GM12872 (cell line): ENCODE measurements at regions not wholly inside any gene's neighbourhood (a gene's known extent, or its start where the extent isn't known, plus 50 kb on each side); places are given as distances from the start of the nearest gene placed in this dataset.

Source experiments
- TF ChIP-seq, protein P1 (sequence below): IDR thresholded peaks from 3 replicates; pipeline ENCODE4 v1.5.1; 2011; ENCODE audit warnings: low read depth, mild to moderate bottlenecking, low read length, moderate library complexity; ENCODE audit not compliant: insufficient read depth

DNA sequence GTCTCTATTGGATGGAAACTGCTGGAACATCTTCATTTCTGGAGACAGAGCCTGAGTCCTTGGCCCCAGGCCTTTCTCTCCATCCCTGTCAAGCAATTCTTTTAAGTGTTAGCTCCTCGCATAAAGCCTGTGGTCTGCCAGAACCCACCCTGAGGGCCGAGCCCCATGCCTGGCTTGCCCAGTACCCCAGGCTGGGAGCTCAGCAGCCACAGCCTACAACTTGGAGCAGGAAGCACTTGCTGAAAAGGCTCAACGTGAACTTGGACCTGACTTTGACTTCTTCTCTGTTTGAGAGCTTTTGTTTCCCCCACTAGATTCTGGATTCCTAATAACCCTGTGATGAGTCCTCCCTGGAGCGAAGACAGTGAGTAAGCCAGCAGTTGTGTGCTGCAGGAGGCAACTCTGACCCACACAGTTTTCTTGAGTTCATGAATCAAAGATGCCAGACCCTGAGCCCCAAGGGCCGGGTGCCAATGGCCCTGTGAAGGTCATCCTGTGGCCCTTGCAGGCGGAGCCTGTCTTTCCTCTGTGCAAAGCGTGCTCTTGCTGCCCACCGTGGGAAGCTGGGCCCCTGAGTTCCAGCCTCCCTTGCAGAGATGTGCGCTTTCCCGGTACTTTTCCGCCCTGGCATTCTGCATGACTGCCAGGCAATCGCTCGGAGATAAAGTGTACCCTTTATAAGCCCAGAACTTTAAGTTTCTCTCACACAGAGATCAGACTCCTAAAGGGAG lies 64.3 kb upstream of the RUFY1 start:
- TF ChIP-seq, protein P1, sequence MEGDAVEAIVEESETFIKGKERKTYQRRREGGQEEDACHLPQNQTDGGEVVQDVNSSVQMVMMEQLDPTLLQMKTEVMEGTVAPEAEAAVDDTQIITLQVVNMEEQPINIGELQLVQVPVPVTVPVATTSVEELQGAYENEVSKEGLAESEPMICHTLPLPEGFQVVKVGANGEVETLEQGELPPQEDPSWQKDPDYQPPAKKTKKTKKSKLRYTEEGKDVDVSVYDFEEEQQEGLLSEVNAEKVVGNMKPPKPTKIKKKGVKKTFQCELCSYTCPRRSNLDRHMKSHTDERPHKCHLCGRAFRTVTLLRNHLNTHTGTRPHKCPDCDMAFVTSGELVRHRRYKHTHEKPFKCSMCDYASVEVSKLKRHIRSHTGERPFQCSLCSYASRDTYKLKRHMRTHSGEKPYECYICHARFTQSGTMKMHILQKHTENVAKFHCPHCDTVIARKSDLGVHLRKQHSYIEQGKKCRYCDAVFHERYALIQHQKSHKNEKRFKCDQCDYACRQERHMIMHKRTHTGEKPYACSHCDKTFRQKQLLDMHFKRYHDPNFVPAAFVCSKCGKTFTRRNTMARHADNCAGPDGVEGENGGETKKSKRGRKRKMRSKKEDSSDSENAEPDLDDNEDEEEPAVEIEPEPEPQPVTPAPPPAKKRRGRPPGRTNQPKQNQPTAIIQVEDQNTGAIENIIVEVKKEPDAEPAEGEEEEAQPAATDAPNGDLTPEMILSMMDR = no peak

GRCh38 chr5:179484761-179485160 lies 65.6 kb upstream of the RUFY1 start:
- TF ChIP-seq, protein P1 = no peak

DNA sequence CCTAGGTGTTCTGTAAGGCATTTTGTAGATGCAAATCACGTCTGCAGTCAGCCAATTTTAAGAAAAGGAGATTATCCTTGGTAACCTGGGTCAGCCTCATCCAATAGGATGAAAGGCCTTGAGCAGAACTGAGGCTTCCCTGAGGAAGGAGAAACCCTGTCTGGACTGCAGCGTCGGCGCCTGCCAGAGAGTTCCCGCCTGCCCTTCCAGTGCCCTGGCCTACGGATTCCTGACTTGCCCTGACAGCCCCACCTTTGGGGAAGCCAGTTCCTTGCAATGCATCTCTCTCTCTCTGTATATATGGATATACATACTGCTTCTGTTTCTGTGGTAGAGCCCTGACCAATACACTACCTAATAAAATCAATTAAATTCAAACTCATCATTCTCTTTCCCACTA lies 66.2 kb upstream of the RUFY1 start:
- TF ChIP-seq, protein P1 = no peak

DNA sequence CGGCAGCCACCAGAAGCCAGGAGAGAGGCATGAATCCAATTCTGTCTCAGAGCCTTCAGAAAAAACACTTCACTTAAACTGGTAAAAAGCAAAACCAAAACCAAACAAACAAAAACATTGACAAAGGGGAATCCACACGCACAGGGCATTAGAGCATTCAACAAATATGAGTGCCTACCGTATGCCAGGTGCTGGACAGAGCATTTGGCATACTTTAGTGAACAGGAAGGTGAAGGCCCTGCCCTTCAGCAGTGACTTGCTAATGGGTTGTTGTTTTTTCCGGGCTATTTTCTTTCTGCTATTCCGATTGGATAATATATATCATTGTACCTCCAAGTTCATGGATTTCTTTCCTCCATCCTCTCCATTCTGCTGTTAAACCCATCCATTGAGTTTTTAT lies 71.7 kb upstream of the RUFY1 start:
- TF ChIP-seq, protein P1 = no peak

- TF ChIP-seq, protein P1 = no peak
Observed at GRCh38 chr5:179475208-179475751, 75.1 kb upstream of the RUFY1 start.

DNA sequence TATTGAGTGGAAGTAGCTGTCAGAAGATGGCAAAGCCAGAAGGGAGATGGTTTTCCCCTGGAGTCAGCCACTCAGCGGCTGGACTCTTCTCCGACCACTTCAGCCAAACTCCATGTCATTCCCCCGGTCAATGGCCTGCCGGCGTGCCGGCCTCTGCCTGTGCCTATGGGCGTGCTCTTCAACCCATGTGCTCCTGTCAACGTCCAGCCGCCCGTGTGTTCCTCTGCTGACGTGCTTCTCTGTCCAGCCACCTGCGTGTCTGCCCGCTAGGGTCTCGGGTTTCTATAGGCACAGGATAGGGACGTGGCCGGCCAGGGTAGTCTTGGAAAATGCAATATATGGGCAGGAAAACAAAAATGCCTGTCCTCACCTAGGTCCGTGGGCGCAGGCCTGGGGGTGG lies 77.7 kb upstream of the RUFY1 start:
- TF ChIP-seq, protein P1 = no peak

DNA sequence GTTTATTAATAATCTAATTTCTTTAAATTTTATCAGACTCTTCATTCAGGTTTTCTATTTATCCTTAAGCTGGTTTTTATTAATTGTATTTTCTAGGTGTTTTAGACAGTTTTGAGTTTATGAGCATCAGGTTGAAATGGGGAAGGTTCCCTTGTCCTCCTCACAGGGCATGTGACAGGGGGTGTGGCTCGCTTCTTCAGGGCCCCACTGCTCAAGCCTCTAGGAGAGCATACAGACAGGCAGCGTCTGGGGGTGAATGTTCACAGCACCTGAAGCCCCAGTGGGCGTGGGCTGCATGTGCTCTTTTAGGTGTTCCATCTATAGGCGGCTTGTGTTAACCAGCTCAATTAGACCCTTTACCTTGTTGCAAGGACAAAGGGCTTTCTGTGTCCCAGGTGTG lies 78.2 kb upstream of the RUFY1 start:
- TF ChIP-seq, protein P1 = no peak
